ENCODE measurements at regions not wholly inside any gene's neighbourhood (a gene's known extent, or its start where the extent isn't known, plus 50 kb on each side); places are given as distances from the start of the nearest gene placed in this dataset.

DNA sequence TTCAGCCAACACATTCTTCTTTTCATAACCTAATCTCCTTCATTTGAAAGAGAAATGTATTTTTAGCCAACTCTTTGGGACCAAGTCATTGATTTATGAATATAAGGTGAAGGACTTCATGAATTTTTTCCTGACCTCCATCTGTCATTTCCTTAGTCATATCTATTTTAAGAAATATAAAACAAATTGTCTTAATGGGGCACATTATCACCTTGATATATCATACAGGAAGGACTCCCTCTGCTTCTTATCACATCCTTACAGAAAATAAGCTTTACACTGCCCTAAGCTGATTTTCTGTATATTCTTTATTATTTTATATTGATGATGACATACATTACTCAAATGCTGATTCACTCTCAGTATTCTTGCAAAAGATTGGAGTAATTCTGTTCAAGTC, 1076.2 kb downstream of the TDRD15 start:
- no peak for DNase-seq (ENCODE audit: low read depth, low spot score)

- DNase-seq (ENCODE audit: low read depth, low spot score): no peak
These were observed 1085.8 kb downstream of the TDRD15 start for GRCh38 chr2:22209545-22209944.

GRCh38 chr2:22213237-22213636, 1089.5 kb downstream of the TDRD15 start:
- no peak for DNase-seq (ENCODE audit: low read depth, low spot score)

DNA sequence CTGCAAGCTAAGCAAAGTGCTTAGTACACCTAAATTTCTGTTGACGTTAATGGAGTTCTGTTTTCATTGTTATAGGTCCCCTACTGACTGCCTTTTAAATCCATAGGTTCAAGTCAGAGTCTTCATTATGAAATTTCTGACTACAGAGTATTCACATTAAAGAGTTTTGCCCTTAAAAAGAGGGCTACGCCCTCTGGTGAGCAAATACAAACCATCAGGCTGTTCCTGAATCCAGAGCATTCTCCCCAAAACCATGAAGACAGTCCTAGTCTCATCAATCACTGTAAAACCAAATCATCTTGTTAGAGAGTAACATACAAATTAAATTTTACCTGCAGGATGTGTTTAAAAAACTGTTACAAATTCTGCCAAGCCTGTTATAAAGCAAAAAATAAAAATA, 1091.7 kb downstream of the TDRD15 start:
- DNase-seq (ENCODE audit: low read depth, low spot score): no peak

GRCh38 chr2:22217881-22218280, 1094.1 kb downstream of the TDRD15 start:
- DNase-seq (ENCODE audit: low read depth, low spot score): no peak

DNA sequence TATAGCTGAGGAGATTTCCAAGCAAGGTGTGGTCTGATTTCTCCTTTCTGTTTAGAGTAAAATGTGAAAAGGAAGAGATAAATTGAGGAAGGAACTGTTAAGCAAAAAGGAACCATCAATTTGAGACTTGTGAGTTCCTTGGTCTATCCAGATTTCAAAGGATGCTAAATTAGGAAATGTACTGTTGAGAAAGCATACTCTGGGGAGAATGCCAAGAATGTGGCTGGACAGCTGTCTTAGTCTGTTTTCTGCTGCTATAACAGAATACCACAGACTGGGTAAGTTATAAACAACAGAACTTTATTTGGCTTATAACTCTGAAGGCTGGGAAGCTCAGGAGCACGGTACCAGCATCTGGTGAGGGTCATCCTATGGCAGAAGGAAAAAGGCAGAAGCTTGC, 1097.2 kb downstream of the TDRD15 start:
- no peak for DNase-seq (ENCODE audit: low read depth, low spot score)

DNA sequence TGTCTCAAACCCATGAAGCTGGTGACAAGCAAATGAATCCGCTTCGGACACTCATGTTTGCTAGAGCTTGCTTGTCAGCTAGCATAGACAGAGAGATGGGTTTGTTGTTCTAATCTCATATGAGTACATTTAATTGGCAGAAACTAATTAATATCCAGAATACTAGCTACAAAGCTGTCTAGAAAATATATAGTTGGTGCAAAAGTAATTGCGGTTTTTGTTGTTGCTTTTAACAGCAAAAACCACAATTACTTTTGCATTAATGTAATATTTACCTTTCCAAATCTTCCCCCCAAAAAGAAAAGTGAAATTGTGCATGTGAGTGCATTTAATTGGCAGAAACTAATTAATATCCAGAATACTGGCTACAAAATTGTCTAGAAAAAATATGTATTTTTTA, 1115.2 kb downstream of the TDRD15 start:
- DNase-seq (ENCODE audit: low read depth, low spot score): no peak

- DNase-seq (ENCODE audit: low read depth, low spot score): no peak
These were observed 1123.7 kb downstream of the TDRD15 start for GRCh38 chr2:22247466-22247865.

DNA sequence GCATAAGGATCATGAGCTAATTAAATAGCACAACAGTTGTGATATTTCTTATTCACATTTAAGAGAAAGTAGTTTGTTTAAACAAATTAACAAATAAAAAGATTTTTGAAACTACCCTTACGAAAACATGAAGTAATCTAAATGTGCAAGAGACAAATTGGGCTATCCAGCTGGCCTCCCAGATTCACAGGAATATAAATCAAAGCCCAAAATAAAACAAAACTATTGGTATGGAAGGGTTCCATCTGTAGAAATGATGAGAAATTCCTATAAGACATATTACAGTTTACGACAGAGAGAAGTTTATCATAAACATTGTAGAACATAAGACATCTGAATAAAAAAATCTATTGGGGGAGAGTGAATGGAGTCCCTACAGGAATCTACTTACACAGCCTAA, 1125.1 kb downstream of the TDRD15 start:
- DNase-seq (ENCODE audit: low read depth, low spot score): no peak

DNA sequence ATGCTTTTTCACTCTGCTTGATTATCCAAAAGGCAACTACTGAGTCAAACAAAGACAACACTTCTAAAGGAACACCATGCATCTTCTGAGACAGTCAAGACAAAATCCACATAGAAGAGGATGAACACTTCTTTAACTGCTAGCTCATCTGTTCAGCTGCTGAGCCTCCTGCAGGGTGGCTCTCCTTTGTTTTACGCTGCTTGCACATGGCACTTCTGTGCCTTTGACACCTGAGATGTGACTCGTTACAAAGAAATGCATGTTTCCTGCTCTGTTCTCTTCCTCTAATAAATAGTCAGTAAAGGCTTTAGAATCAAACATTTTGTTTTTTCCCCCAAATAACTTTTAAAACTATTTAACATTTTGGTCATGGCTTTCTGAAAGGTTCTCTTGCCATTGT, 1129.4 kb downstream of the TDRD15 start:
- DNase-seq (ENCODE audit: low read depth, low spot score): no peak

GRCh38 chr2:22261165-22261564, 1123.8 kb upstream of the KLHL29 start:
- no peak for DNase-seq (ENCODE audit: low read depth, low spot score)

GRCh38 chr2:22270341-22270740, 1114.6 kb upstream of the KLHL29 start:
- no peak for DNase-seq (ENCODE audit: low read depth, low spot score)

DNA sequence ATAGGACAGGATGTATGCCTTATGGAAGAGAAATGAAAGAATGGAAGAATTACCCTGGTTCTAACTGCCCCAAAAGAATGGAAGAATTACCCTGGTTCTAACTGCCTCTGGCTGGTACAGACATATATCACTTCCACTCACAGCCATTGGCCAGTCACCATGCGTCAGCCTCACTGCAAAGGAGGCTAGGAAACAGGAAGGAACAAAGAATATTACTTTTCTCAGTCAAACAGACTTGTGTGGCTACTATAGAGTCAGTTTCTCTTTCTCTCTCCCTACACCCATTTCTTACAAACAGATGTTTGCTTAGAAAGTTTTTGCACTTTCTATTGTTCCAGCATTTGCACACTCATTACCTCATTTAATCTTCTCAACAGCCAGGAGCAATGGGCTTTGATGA, 1111.1 kb upstream of the KLHL29 start:
- DNase-seq (ENCODE audit: low read depth, low spot score): no peak

DNA sequence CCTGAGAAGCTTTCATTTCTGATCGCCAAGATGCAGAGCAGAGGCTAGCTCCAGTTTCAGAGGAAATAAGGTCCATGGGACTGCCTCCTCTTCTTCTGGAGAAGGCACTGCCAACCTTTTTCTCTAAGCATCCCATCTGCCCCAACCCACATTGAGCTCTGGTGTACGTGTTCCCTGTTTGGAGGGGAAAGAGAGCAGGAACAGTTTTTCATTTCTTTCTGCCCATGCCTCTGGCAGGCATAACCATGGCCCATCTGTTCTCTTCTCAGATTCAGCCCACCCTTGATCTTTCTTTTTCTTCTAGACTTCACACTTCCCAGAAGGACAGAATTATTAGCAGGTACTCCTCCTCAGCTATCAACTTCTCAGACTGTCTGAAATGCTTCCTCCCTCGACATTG, 1110.3 kb upstream of the KLHL29 start:
- DNase-seq (ENCODE audit: low read depth, low spot score): no peak

DNA sequence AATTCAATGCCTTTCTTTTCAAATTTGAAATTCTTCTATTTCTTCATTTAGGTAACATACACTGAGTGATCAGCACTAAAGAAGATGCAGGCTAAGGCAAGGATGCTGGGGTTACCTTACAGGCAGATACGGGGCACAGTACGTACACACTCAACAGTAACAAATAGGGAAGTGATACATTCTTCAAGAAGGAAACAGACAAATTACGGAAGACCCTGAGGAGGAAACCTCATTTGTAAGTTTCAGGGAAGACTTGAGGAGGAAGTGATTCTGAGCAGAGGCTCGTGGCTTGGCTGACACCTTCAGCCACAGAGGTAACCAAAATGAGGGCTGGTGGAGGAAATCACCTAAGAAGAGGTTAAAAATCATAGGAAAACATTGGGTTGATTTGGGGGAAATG, 1108.3 kb upstream of the KLHL29 start:
- no peak for DNase-seq (ENCODE audit: low read depth, low spot score)

DNA sequence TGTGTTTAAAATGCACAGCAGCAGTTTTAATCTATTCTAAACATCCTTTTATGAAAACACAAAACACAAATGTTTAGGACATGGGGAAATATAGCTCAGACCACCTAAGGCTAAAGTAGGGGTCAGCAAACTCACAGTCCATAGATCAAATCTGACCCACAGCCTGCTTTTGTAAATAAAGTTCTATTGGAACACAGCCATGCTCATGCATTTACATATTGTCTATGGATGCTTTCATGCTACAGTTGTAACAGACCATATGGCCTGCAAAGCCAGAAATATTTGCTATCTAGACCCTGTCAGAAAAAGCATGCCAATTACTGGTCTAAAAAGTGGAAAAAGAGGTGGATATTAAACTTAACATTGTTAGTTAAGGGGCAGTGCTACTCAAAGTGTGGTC, 1105.4 kb upstream of the KLHL29 start:
- no peak for DNase-seq (ENCODE audit: low read depth, low spot score)

DNA sequence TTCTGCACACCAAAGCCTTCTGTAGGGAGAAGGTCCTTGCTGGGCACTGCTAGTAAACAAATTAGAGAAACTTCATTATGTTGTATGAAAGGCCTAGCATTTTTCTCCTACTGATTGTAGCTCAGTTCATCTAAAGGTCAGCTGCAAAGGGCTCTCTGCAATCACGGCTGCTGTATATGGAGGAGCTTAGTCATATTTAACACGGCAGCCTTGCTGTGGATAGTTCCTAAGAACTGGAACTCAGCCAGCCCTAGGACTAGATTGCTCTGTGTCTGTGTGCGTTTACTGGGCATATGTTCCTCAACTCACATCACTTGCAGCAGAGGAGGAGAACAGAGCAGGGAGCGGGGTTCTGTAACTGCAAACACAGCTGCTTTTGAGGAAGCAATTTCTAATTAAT, 1103.9 kb upstream of the KLHL29 start:
- no peak for DNase-seq (ENCODE audit: low read depth, low spot score)

GRCh38 chr2:22282220-22282619, 1102.8 kb upstream of the KLHL29 start:
- no peak for DNase-seq (ENCODE audit: low read depth, low spot score)

DNA sequence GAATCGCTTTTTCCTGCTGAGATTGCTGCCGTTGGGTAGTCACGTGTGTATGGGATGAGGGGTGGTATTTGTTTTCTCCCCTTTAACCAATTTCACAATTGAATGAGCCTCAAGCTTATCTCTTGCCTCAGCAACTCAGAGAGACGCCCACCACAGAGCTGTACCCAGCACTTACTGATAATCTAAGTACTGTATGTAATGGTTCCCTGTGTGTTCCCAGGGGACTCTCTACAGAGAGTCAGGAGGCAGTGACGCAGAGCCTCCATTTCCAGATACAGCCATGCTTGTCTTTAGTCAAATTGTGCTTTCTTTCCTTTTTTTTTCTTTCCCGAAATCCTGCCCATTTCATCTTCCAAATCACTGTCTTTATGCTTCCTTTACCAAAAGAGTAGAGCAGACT, 1102.1 kb upstream of the KLHL29 start:
- DNase-seq (ENCODE audit: low read depth, low spot score): no peak

- DNase-seq (ENCODE audit: low read depth, low spot score): no peak
These were observed 1101.5 kb upstream of the KLHL29 start for GRCh38 chr2:22283436-22283835.

DNA sequence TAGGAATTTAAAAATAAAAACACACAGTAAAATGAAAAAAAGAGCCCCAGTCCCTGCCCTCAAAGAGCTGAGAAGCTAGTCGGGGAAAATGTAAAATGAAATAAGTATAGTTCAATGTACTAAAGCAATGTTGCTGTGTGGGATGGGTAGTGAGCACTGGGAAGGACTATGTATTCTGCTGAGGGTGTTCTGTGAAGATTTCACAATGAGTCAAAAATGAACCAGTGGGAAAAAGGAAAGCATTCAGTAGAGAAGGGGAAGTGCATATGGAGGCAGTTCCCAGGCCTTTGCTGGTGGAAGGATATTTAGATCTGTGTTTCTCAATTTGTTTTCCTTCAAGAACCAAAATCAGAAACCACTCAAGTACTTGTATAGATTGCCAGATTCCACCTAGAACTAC, 1094.7 kb upstream of the KLHL29 start:
- DNase-seq (ENCODE audit: low read depth, low spot score): no peak

DNA sequence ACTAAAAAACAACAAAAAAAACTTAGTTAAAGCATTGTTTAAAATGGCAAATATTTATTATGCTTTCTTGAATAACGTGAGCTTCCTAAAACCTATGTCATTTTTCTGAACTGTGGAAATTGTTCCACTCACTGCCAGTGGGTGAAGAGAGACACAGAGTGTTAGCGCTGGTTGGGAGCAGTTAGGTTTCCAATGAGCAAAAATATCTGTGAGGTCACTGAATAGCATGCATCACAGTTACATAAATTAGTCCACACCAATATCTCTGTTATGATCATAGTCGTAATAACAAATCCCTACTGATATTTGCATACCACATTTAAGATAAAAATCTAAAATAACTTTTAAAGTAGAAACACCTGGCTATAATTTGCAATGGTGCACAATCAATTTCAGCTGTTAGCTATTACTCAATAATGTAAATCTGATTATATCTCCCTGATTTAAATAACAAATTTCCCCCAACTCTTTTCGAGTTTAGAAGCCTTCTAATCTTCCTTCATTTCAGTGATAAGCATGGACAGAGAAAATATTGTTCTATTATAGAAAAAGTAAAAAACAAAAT, 1094.0 kb upstream of the KLHL29 start:
- no peak for DNase-seq (ENCODE audit: low read depth, low spot score)

GRCh38 chr2:22301228-22301627, 1083.8 kb upstream of the KLHL29 start:
- DNase-seq (ENCODE audit: low read depth, low spot score): no peak

GRCh38 chr2:22326250-22326649, 1058.7 kb upstream of the KLHL29 start:
- DNase-seq (ENCODE audit: low read depth, low spot score): no peak

Measured in ELF-1 (cell line).